ENCODE measurements at regions not wholly inside any gene's neighbourhood (a gene's known extent, or its start where the extent isn't known, plus 50 kb on each side); places are given as distances from the start of the nearest gene placed in this dataset.

DNA sequence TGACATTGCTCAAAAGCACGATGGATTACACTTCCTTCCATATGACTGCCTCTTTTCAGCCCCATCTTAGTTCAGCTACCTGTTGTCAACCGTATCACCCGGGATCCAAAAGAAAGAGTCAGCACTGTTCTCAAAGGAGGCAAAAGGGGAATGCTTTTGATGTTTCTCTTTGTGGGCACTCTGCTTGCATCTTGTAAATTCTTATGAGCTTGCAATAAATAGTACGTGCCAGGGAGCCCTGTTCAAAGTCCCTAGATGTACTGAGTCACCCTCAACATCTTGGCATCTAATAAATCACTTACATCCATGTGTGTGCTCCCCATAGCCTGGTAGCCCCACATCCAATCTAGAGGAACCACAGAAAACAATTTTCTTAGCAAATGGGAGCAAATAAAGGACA lies 256.9 kb downstream of the SUCLG1 start:
- DNase-seq (no peak), ATAC-seq (no peak)
- TF ChIP-seq, protein P1, sequence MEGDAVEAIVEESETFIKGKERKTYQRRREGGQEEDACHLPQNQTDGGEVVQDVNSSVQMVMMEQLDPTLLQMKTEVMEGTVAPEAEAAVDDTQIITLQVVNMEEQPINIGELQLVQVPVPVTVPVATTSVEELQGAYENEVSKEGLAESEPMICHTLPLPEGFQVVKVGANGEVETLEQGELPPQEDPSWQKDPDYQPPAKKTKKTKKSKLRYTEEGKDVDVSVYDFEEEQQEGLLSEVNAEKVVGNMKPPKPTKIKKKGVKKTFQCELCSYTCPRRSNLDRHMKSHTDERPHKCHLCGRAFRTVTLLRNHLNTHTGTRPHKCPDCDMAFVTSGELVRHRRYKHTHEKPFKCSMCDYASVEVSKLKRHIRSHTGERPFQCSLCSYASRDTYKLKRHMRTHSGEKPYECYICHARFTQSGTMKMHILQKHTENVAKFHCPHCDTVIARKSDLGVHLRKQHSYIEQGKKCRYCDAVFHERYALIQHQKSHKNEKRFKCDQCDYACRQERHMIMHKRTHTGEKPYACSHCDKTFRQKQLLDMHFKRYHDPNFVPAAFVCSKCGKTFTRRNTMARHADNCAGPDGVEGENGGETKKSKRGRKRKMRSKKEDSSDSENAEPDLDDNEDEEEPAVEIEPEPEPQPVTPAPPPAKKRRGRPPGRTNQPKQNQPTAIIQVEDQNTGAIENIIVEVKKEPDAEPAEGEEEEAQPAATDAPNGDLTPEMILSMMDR (IDR thresholded peaks at IDR 0.05) = no peak
- H3K27ac ChIP-seq = no peak overlapping the region
- no peak overlapping the region for H3K4me3 ChIP-seq
- H3K9me3 ChIP-seq = no peaks in the 10 kb centered on the region
- intact Hi-C loops (cut with DNase I) = no loop called here
- H3K27me3 ChIP-seq (ENCODE audit: low read depth) = no peaks in the 10 kb centered on the region
- no peaks in the 10 kb centered on the region for H3K4me1 ChIP-seq
- no peaks in the 10 kb centered on the region for H3K36me3 ChIP-seq

DNA sequence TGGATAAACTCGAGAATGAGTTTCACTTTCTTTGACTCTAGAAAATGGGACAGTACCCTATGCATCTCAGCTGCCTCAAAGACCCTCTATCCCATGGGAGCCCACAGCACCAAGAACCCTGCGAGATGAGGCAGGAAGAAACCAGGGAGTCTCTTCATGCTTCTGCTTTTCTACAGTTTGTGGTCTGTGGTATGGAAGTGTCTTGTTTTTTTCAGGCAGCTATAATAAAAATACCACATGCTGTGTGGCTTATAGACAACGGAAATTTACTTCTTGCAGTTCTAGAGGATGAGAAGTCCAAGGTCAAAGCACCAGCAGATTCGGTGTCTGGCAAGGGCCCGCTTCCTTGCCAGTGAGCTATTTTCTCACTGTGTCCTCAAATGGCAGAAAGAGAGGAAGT lies 257.9 kb downstream of the SUCLG1 start:
- DNase-seq (no peak), ATAC-seq (no peak)
- no peak overlapping the region for H3K4me3 ChIP-seq
- H3K9me3 ChIP-seq = no peaks in the 10 kb centered on the region
- intact Hi-C loops (cut with DNase I) = no loop called here
- no peaks in the 10 kb centered on the region for H3K36me3 ChIP-seq
- H3K4me1 ChIP-seq = no peaks in the 10 kb centered on the region
- TF ChIP-seq, protein P1 (IDR thresholded peaks at IDR 0.05) = no peak
- H3K27me3 ChIP-seq (ENCODE audit: low read depth) = no peaks in the 10 kb centered on the region
- no peak overlapping the region for H3K27ac ChIP-seq

- intact Hi-C loops (cut with DNase I) = no loop called here
- TF ChIP-seq, protein P1 (IDR thresholded peaks at IDR 0.05) = no peak
- Histone ChIP-seq H3K9me3 (no peaks in the 10 kb centered on the region), H3K27me3 (ENCODE audit: low read depth) (no peaks in the 10 kb centered on the region), H3K27ac (no peak overlapping the region), H3K4me3 (no peak overlapping the region), H3K36me3 (no peaks in the 10 kb centered on the region), H3K4me1 (no peaks in the 10 kb centered on the region)
- ATAC-seq = no peak
- no peak for DNase-seq
These were observed 261.2 kb downstream of the SUCLG1 start for GRCh38 chr2:84197901-84198300.

GRCh38 chr2:84194949-84195644 lies 264.0 kb downstream of the SUCLG1 start:
- no peaks in the 10 kb centered on the region for H3K27me3 ChIP-seq (ENCODE audit: low read depth)
- intact Hi-C loops (cut with DNase I) = no loop called here
- H3K4me3 ChIP-seq = no peak overlapping the region
- no peak overlapping the region for H3K27ac ChIP-seq
- ATAC-seq (no peak), DNase-seq (no peak)
- TF ChIP-seq, protein P1 (IDR thresholded peaks at IDR 0.05) = no peak
- no peaks in the 10 kb centered on the region for H3K4me1 ChIP-seq
- no peaks in the 10 kb centered on the region for H3K36me3 ChIP-seq
- no peaks in the 10 kb centered on the region for H3K9me3 ChIP-seq

- intact Hi-C loops (cut with DNase I) = no loop called here
- Histone ChIP-seq H3K27me3 (ENCODE audit: low read depth) (no peaks in the 10 kb centered on the region), H3K9me3 (no peaks in the 10 kb centered on the region), H3K4me1 (no peaks in the 10 kb centered on the region), H3K4me3 (no peak overlapping the region), H3K27ac (no peak overlapping the region), H3K36me3 (no peaks in the 10 kb centered on the region)
- DNase-seq (no peak), ATAC-seq (no peak)
- TF ChIP-seq, protein P1 (IDR thresholded peaks at IDR 0.05) = no peak
These were observed 264.9 kb downstream of the SUCLG1 start for GRCh38 chr2:84194181-84194580.
